Activated T-helper 1 cell treated with anti-CD3 and anti-CD28 coated beads, Interleukin-12 subunit alpha, Interleukin-12 subunit beta, Interleukin-2, Interleukin-4 antibody, amounts not matched to agents 30 ng/mL and 10 ng/mL and 1 ng/mL, durations not matched to agents 14 hours and 24 hours and 36 hours (primary cell): ENCODE measurements at regions not wholly inside any gene's neighbourhood (a gene's known extent, or its start where the extent isn't known, plus 50 kb on each side); places are given as distances from the start of the nearest gene placed in this dataset.
"Not testable (repeated sequence)": the region's sequence is repeated elsewhere in the genome, so short reads cannot be mapped to it uniquely, and the experiment has no call there.

ENCODE experiments used
- DNase-seq: peaks from one replicate; pipeline ENCODE4 v3.0.0; 2021; ENCODE audit warnings: low spot score
- H3K27ac Mint-ChIP-seq: one replicate; pipeline ENCODE4 v1.8.0; 2021; ENCODE audit warnings: mild to moderate bottlenecking, mixed read lengths
- H3K27me3 Mint-ChIP-seq: one replicate; pipeline ENCODE4 v1.8.0; 2022; ENCODE audit warnings: mild to moderate bottlenecking, moderate library complexity, mixed read lengths; ENCODE audit not compliant: insufficient read depth
- H3K36me3 Mint-ChIP-seq: one replicate; pipeline ENCODE4 v1.8.0; 2021; ENCODE audit warnings: low read depth, mixed read lengths
- H3K4me1 Mint-ChIP-seq: one replicate; pipeline ENCODE4 v1.8.0; 2021; ENCODE audit warnings: low read depth, mixed read lengths
- H3K4me3 Mint-ChIP-seq: one replicate; pipeline ENCODE4 v1.8.0; 2021; ENCODE audit warnings: mild to moderate bottlenecking, moderate library complexity, mixed read lengths
- H3K9me3 Mint-ChIP-seq: one replicate; pipeline ENCODE4 v1.8.0; 2021; ENCODE audit warnings: mixed read lengths
- intact Hi-C: fragments of 100-400 bp; cut with micrococcal nuclease; formaldehyde crosslinking; loops from one replicate; pipeline ENCODE4 v1.15.1; 2024

- intact Hi-C loops, H3K4me1 Mint-ChIP-seq, DNase-seq, H3K36me3 Mint-ChIP-seq, H3K4me3 Mint-ChIP-seq, H3K27me3 Mint-ChIP-seq, H3K27ac Mint-ChIP-seq: not testable (repeated sequence)
- peaks cover 18% of the 10 kb centered on the region for H3K9me3 Mint-ChIP-seq
Measured at GRCh38 chr13:82457548-82457947, 1424.7 kb downstream of the SLITRK1 start.

GRCh38 chr13:82447416-82448077 is 1434.7 kb downstream of the SLITRK1 start:
- H3K36me3 Mint-ChIP-seq = no peaks in the 10 kb centered on the region
- H3K4me3 Mint-ChIP-seq = no peak overlapping the region
- no peaks in the 10 kb centered on the region for H3K27me3 Mint-ChIP-seq
- intact Hi-C loops = no loop called here
- H3K27ac Mint-ChIP-seq = no peak overlapping the region
- DNase-seq = no peak
- H3K9me3 Mint-ChIP-seq = no peaks in the 10 kb centered on the region
- H3K4me1 Mint-ChIP-seq = no peaks in the 10 kb centered on the region

- Mint-ChIP-seq H3K27ac (no peak overlapping the region), H3K27me3 (no peaks in the 10 kb centered on the region)
Measured at GRCh38 chr13:82439159-82439904, 1442.9 kb downstream of the SLITRK1 start.

GRCh38 chr13:82438320-82438719 is 1444.0 kb downstream of the SLITRK1 start:
- DNase-seq = no peak
- Mint-ChIP-seq H3K36me3 (no peaks in the 10 kb centered on the region), H3K27ac (no peak overlapping the region), H3K4me3 (no peak overlapping the region), H3K9me3 (peaks cover 12% of the 10 kb centered on the region), H3K4me1 (no peaks in the 10 kb centered on the region), H3K27me3 (no peaks in the 10 kb centered on the region)
- intact Hi-C loops = no loop called here

More at GRCh38 chr13:82439159-82439904, 1442.9 kb downstream of the SLITRK1 start:
- H3K4me1 Mint-ChIP-seq = no peaks in the 10 kb centered on the region
- no peak for DNase-seq
- peaks cover 12% of the 10 kb centered on the region for H3K9me3 Mint-ChIP-seq
- no peaks in the 10 kb centered on the region for H3K36me3 Mint-ChIP-seq
- intact Hi-C loops = no loop called here
- no peak overlapping the region for H3K4me3 Mint-ChIP-seq

GRCh38 chr13:82436099-82436585 is 1446.1 kb downstream of the SLITRK1 start:
- H3K4me3 Mint-ChIP-seq = no peak overlapping the region
- intact Hi-C loops = no loop called here
- H3K36me3 Mint-ChIP-seq = no peaks in the 10 kb centered on the region
- DNase-seq = no peak
- H3K27me3 Mint-ChIP-seq = no peaks in the 10 kb centered on the region
- H3K27ac Mint-ChIP-seq = no peak overlapping the region
- H3K4me1 Mint-ChIP-seq = no peaks in the 10 kb centered on the region
- H3K9me3 Mint-ChIP-seq = peaks cover 12% of the 10 kb centered on the region

- Mint-ChIP-seq H3K9me3 (peaks cover 10% of the 10 kb centered on the region), H3K4me3 (no peak overlapping the region), H3K27me3 (no peaks in the 10 kb centered on the region), H3K36me3 (no peaks in the 10 kb centered on the region), H3K4me1 (no peaks in the 10 kb centered on the region), H3K27ac (no peak overlapping the region)
- intact Hi-C loops = no loop called here
- DNase-seq = no peak
Measured at GRCh38 chr13:82432949-82433348, 1449.3 kb downstream of the SLITRK1 start.

- Mint-ChIP-seq H3K36me3 (no peaks in the 10 kb centered on the region), H3K9me3 (peaks cover 5% of the 10 kb centered on the region), H3K27ac (no peak overlapping the region), H3K4me1 (no peaks in the 10 kb centered on the region), H3K4me3 (no peak overlapping the region), H3K27me3 (no peaks in the 10 kb centered on the region)
- DNase-seq = no peak
- intact Hi-C loops = no loop called here
Measured at GRCh38 chr13:82412749-82413148, 1469.5 kb downstream of the SLITRK1 start.

- no peaks in the 10 kb centered on the region for H3K36me3 Mint-ChIP-seq
- no peaks in the 10 kb centered on the region for H3K4me1 Mint-ChIP-seq
- intact Hi-C loops = no loop called here
- no peak overlapping the region for H3K4me3 Mint-ChIP-seq
- no peaks in the 10 kb centered on the region for H3K27me3 Mint-ChIP-seq
- peaks cover 16% of the 10 kb centered on the region for H3K9me3 Mint-ChIP-seq
- H3K27ac Mint-ChIP-seq = no peak overlapping the region
- no peak for DNase-seq
Measured at GRCh38 chr13:82407321-82407720, 1475.0 kb downstream of the SLITRK1 start.

GRCh38 chr13:82374719-82375118 is 1507.6 kb downstream of the SLITRK1 start:
- no peak for DNase-seq
- no peak overlapping the region for H3K4me3 Mint-ChIP-seq
- H3K9me3 Mint-ChIP-seq = peaks cover 7% of the 10 kb centered on the region
- H3K4me1 Mint-ChIP-seq = no peaks in the 10 kb centered on the region
- H3K36me3 Mint-ChIP-seq = no peaks in the 10 kb centered on the region
- no peak overlapping the region for H3K27ac Mint-ChIP-seq
- intact Hi-C loops = no loop called here
- no peaks in the 10 kb centered on the region for H3K27me3 Mint-ChIP-seq

- Mint-ChIP-seq H3K4me1 (no peaks in the 10 kb centered on the region), H3K9me3 (peaks cover 11% of the 10 kb centered on the region), H3K36me3 (no peaks in the 10 kb centered on the region), H3K27me3 (no peaks in the 10 kb centered on the region), H3K27ac (no peak overlapping the region), H3K4me3 (no peak overlapping the region)
- DNase-seq = no peak
- intact Hi-C loops = no loop called here
Measured at GRCh38 chr13:82370316-82370715, 1512.0 kb downstream of the SLITRK1 start.

- no peaks in the 10 kb centered on the region for H3K36me3 Mint-ChIP-seq
Measured at GRCh38 chr13:82364525-82364924, 1517.7 kb downstream of the SLITRK1 start.

GRCh38 chr13:82358284-82358683 is 1524.0 kb downstream of the SLITRK1 start:
- H3K27ac Mint-ChIP-seq = no peak overlapping the region
- H3K9me3 Mint-ChIP-seq = peaks cover 10% of the 10 kb centered on the region
- no peak overlapping the region for H3K4me3 Mint-ChIP-seq
- H3K4me1 Mint-ChIP-seq = no peaks in the 10 kb centered on the region
- no peak for DNase-seq
- no peaks in the 10 kb centered on the region for H3K27me3 Mint-ChIP-seq
- intact Hi-C loops = no loop called here
- no peaks in the 10 kb centered on the region for H3K36me3 Mint-ChIP-seq

More at GRCh38 chr13:82364525-82364924, 1517.7 kb downstream of the SLITRK1 start:
- Mint-ChIP-seq H3K4me3 (no peak overlapping the region), H3K27me3 (no peaks in the 10 kb centered on the region), H3K4me1 (no peaks in the 10 kb centered on the region), H3K9me3 (peaks cover 4% of the 10 kb centered on the region), H3K27ac (no peak overlapping the region)
- intact Hi-C loops = no loop called here
- no peak for DNase-seq

GRCh38 chr13:82356667-82357410 is 1525.4 kb downstream of the SLITRK1 start:
- H3K27me3 Mint-ChIP-seq = no peaks in the 10 kb centered on the region
- no peaks in the 10 kb centered on the region for H3K36me3 Mint-ChIP-seq
- DNase-seq = no peak
- H3K9me3 Mint-ChIP-seq = peaks cover 14% of the 10 kb centered on the region
- H3K4me3 Mint-ChIP-seq = no peak overlapping the region
- H3K27ac Mint-ChIP-seq = no peak overlapping the region
- intact Hi-C loops = no loop called here
- no peaks in the 10 kb centered on the region for H3K4me1 Mint-ChIP-seq
